GM19239 (cell line): ENCODE measurements at regions not wholly inside any gene's neighbourhood (a gene's known extent, or its start where the extent isn't known, plus 50 kb on each side); places are given as distances from the start of the nearest gene placed in this dataset.
"Not testable (repeated sequence)": the region's sequence is repeated elsewhere in the genome, so short reads cannot be mapped to it uniquely, and the experiment has no call there.

Experiments
- DNase-seq: peaks from one replicate; pipeline ENCODE4 v3.0.0; 2011; ENCODE audit warnings: low spot score; ENCODE audit not compliant: insufficient read length
- FAIRE-seq: peaks from 2 replicates; lab custom pipeline; 2011; peaks lifted over from hg19 to GRCh38; lab: Jason Lieb, UNC

DNA sequence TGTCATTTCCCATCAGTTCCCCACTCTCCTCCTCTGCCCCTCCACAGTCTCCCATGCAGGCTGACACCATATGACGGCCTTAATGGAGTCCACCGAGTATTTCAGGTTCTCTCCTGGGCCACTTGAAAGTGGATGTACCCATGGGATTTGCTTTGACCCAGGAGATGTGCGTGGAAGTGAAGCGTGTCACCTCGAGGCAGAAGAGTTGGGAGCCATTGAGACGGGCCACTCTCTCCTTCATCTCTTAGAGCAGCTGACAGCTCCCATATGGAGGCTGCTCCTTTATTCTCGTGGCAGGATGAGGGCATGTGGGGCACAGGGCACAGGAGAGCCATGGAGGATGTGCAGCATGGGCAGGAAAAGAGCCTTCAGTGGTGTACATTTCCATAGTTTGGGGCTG is 144.7 kb upstream of the CRYM start:
- FAIRE-seq, DNase-seq: not testable (repeated sequence)

DNA sequence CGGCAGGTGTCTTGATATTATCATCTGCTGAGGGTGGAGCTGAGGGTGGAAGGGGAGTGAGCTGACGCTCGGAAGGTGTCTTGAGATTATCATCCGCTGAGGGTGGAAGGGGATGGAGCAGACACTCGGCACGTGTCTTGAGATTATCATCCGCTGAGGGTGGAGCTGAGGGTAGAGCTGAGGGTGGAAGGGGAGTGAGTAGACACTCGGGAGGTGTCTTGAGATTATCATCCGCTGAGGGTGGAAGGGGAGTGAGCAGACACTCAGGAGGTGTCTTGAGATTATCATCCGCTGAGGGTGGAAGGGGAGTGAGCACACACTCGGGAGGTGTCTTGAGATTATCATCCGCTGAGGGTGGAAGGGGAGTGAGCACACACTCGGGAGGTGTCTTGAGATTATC is 126.6 kb upstream of the CRYM start:
- not testable (repeated sequence) for DNase-seq, FAIRE-seq

DNA sequence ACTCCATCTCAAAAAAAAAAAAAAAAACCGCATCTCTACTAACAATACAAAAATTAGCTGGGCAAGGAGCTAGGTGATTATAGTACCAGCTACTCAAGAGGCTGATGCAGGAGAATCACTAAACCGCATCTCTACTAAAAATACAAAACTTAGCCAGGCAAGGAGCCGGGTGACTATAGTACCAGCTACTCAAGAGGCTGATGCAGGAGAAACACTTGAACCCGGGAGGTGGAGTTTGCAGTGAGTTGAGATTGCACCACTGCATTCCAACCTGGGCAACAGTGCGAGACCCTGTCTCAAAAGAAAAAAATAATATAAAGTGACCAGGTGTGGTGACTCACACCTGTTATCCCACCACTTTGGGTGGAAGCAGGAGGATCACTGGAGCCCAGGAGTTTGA is 119.8 kb upstream of the CRYM start:
- FAIRE-seq, DNase-seq: not testable (repeated sequence)

DNA sequence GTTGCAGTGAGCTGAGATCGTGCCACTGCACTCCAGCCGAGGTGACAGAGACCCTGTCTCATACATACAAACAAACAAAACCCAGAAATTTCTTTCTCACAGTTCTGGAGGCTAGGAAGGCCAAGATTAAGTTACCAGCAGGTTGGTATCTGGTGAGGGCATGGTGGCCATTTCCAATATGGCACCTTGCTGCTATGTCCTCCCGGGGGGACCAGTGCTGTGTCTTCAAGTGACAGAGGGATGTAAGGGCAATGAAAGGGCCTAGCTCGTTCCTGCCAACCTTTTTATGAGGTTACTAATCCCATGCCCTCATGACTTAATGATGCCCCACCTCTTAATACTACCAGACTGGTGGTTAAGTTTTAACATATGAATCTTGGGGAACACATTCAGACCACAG is 118.5 kb upstream of the CRYM start:
- DNase-seq, FAIRE-seq: not testable (repeated sequence)

DNA sequence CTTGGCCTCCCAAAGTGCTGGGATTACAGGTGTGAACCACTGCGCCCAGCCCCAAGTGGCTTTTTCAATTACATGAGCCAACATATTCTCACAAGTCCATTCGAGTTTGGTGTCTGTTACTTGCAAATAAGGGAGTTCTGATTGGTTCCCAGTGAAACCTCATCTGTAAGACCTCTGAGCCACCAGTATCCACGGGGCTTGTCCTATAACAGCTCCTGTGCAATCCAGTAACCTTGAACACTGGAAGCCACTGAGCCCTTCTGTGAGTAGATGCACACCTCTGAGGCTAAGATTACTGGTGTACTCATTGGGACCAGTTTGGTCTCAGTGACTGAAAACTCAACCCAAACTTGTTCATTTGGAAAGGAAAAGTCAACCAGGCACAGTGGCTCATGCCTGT is 112.5 kb upstream of the CRYM start:
- FAIRE-seq, DNase-seq: not testable (repeated sequence)

DNA sequence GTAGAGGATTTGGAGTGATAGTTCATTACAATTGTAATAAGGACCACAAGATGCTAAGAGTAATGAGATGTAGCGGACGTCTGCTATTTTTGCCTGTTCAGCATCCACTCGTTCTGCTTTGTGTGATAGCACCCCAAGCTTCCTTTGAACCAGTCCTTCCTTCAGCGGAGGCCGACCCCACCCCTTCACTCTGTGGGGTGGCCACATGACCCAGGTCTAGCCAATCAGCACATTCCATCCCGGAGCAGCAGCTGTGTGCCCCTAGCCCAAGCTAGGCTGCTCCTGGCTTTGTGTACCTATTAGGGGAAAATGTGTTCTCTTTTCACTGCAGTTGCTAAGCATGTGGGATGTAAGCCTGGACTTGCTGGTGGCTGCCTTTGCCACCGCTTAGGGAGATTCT is 111.8 kb upstream of the CRYM start:
- FAIRE-seq, DNase-seq: not testable (repeated sequence)

DNA sequence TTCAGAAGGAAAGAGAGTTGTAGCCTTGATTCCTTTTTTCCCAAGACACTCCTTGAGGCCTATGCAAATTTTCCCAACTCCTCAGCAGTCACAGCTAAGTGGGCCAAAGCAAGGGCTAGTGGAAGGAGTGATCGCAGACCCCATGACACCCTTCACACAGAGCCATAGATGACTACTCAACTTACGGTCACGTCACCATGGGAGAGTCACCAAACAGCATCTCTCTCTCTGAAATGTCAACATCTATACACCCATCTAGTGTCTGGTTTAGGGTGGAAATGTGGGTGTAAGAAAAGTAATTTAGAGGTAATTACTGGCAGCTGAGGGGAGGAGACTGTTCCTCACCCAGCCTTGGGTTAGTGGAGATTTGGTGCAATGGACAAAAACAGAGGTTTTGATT is 109.7 kb upstream of the CRYM start:
- DNase-seq, FAIRE-seq: not testable (repeated sequence)

DNA sequence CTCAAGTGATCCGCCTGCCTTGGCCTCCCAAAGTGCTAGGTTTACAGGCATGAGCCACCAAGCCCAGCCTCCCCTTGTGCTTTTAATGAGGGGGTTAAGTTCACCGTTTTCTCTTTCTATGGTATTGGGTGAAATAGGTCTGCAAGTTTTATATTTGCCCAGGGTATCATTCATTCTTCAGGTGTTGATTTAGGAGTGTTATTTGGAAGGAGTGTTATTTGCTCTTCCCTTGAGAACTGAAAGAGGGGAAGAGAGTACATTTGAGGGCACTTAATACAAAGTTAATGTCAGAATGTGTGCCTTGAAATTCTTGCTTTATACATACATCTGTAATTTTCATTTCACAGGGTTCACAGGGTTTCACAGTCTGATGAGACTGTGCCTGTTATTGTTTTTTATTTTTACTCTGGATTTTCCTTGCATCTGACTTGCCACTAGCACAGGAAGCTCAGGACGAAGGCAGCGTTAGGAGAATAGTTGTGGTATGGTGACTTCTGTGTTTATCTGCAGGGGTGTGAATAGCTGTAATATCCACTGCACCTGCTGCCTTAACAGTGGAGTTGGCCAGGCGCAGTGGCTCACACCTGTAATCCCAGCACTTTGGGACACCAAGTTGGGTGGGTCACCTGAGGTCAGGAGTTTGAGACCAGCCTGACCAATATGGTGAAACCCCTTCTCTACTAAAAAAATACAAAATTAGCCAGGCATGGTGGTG is 108.3 kb upstream of the CRYM start:
- not testable (repeated sequence) for DNase-seq, FAIRE-seq

DNA sequence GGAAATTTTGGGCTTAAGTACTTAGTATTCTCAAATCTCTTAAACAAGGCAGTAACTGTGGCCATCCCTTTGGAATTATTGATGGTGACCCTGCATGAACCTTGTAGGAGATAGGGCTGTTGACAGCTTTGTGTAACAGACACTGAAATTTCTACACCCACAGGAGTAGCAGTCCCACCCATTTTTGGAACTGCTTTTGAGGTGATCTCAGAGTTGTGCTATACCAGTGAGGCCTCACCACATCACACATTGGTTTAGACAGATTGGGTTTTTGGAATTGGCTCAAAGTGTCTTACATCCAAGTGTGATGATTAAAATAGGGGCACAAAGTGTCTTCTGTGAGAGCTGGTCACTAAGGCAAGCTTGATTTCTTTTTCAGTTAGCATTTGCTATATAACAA is 105.6 kb upstream of the CRYM start:
- not testable (repeated sequence) for DNase-seq, FAIRE-seq

DNA sequence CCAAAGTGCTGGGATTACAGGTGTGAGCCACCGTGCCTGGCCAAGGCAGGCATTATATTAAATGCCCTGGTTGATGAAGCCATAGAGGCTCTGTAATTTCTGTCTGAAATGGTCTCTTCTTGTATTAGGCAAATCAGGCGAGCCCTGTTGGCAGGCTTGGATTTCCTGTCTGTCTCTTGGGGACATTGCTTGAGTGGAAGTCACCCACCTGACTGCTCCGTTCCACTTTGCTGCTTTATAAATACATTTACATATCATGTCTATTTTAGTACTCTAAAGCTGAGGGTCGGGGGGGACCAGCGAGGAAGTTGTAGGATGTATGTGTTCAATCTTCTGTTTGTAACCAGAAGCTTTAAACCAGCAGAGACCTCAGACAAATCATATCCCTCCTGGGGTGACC is 101.6 kb upstream of the CRYM start:
- peak; percentile 18 for FAIRE-seq
- not testable (repeated sequence) for DNase-seq

DNA sequence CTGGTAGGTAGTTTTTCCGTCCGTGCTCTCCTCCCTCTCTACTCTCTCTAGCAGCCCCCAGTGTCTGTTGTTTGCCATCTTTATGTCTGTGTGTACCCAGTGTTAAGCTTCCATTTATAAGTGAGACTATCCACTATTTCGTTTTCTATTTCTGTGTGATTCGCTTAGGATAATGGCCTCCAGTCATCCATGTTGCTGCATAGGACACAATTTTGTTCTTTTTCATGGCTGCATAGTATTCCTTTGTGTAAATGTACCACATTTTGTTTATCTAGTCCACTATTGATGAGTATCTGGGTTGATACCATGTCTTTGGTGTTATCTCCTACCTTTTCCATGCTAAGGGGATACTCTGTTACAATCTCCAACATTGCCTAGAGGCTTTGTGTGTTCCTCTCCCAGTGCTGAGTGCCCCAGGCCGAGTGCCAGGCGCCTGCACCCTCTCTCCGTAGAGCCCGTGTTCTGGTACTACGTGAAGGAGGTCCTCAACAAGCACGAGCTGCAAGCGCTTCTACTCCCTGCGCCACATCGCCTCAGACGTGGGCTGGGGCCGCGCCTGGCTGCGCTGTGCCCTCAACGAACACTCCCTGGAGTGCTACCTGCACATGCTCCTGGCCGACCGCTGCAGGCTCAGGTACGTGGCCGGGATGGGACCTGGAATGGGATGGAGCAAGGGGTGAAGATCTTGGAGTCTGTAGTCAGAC is 98.3 kb upstream of the CRYM start:
- DNase-seq, FAIRE-seq: not testable (repeated sequence)

DNA sequence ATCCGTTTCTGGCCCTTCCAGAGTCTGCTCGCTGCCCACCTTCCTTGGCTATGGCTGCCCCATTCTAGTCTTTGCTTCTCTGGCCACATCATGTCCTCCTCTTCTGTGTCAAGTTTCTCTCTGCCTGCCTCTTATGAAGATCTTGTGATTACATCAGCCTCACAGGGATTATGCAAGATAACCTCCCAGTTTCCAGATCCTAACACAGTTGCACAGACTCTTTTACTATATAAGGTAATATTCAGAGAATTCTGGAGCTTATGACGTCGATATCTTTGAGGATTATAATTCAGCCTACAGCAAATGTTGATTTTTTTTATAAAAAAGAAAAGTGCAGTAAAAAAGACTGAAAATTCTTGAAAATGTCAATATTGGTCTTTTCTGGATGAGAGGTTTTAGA is 97.2 kb upstream of the CRYM start:
- not testable (repeated sequence) for FAIRE-seq, DNase-seq

DNA sequence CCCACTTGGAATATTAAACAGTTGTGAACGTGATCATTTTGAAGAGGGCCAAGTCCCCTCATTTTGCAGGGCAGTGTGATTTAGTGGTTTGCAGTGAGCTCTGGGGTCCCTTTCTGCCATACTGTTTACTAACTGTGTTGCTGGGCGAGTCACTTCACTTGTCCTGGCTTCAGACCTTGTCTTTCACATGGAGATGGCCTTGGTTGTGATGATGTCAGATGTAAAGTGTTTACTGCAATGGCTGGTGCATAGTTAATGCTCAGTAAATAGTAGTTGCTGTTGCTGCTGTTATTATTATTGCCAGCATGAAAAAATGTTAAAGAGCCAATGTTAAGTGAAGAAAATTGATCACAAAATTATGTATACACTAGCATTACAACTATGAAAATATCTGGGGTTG is 95.4 kb upstream of the CRYM start:
- DNase-seq, FAIRE-seq: not testable (repeated sequence)

DNA sequence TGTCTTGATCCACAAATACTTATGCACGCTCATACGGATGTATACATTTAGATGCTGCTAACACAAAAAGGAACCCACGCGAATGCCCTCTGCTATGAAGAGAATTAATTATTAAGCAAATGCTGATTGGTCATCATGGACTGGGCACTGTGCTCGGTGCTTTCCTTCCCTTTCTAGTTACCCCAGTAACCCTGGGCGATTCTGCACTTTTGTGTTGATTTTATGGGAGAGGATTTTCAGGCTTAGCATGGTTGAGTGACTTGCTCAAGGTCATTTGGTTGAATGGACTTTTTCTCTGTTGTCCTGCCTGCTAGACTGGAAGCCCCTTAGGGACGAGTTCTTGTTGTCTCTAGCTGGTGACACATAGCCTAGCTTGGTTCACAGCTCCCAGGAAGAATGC is 94.8 kb upstream of the CRYM start:
- not testable (repeated sequence) for DNase-seq, FAIRE-seq

DNA sequence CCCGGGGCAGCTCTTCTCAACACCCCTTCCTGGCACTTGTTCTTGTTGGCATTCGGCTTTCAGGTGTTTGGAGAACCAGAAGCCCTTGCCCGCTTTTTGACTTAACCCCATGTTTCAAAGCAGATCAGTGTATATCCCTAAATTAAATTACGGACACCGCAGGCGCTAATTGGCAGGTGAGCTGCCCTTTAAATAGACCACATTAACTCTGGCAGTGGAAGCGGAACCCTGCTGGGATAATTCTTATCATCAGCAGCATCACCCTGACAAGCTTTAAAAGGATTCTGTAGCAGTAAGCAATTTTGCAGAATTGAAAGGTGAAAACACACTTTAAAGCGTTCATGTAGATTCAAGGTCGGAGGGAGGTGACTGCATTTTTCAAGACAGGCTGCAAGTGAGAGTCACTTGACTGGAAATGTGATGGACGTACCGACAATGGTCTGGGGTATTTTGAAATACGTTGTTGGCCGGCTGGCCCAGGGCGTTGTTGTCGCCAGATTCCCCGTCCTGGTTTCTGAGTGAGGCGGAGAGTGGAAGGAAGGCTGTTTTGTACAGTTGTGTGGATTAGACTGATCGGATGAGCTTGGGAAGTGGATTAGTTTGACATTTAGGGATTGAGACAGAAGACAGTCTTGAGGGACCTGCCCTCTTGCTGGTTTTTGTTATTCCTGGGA is 94.2 kb upstream of the CRYM start:
- not testable (repeated sequence) for FAIRE-seq, DNase-seq

DNA sequence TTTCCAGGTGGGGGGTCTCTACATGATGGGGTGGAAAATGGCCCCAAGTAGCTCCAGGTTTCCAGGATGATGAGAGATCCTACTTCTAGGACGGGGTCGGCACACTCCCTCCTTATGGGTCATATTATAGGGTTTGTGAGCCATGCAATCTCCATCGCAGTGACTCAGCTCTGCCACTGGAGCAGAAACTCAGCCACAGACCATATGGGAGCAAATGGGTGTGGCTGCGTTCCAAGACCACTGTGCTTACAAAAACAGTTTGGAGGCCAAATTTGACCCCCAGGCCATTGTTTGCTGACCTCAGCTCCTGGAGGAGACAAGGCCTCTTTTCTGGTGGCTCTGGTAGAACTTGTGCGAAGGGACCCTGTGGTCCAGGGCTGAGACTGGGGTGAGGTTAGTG is 92.7 kb upstream of the CRYM start:
- not testable (repeated sequence) for FAIRE-seq

DNA sequence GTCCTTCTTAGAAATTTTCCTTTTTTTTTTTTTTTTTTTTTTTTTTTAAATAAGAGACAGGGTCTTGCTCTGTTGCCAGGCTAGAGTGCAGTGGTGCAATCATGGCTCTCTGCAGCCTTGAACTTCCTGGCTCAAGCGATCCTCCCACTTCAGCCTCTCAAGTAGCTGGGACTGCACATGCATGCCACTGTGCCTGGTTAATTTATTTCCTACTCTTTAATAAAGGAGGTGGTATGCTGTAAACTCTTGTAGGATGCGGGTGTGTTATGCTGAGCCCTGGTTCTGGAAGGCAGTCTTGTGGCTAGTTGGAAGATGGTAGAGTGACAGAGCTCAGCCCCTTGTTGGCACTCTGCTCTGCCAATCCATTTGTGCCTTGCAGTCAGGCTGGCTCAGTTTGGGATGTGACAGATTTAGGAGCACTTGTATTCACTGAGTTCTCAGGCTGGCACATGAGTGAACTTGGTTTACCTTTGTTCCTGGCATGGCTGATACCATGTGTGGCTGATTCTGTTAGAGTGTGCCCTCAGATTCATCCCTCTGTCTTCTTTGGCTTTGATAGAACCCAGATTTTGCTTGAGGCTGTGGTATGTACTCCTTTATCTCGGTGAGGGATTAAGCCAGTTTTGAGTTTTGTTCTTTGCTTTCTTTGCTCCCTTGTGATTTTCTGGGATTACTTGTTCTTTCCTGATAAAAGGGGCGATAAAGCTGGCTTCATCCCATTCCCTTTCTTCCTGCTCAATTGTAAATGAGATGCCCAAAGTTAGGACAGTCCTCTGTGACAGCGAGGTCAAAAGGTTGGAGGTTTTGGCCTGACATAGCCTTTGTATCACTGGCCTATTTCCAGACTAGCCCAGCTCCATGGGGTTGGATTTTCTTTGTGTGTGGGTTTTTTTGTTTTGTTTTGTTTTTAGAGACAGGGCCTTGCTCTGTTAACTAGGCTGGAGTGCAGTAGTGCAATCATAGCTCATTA is 91.2 kb upstream of the CRYM start:
- not testable (repeated sequence) for FAIRE-seq, DNase-seq

More for the DNA sequence above, 92.7 kb upstream of the CRYM start:
- not testable (repeated sequence) for DNase-seq

DNA sequence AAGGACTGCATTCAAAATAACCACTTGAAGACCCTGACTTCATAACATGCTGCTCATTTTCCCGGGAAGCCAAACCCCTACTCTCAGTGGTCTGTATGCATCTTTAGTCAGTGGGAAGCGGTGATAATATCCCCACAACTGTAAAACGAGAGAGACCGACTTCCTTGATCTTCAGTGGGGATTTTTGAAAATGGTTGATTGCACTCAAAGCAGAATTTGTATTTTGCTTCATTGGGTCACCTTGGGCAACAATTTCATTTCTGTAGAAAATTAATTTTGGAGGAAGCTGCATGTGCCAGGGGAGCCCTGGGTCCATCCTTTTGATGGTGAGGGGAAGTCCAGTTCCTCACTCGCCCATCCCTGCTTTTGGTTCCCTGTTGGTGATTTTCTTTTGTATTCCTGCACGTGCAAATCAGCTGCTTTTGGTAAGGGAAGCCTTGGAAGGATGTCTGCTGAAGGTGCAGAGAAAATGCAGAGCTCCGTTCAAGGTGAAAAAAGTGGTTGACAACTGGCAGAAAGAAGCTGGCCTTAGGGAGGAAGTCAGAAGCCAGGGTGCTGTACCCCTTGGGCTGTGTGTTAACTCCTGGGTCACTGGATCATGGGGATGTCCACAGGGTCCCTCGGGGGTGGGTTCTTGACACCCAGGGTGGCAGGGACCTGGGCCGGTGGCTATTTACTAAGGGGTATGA is 89.8 kb upstream of the CRYM start:
- not testable (repeated sequence) for DNase-seq, FAIRE-seq

DNA sequence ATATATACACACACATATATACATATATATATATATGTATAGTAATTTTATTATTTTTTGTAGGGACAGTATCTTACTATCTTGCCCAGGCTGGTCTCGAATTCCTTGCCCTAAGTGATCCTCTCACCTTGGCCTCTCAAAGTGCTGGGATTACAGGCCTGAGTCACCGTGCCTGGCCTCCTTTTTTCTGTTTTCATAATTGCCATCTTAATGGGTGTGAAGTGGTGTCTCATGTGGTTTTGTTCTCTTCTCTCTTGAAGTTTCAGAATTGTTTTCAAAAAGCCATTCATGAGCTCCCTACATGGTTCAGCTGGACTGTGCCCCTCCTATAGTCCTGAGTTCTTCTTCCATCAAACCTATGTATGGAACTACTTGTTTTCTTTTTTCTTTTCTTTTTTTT is 88.9 kb upstream of the CRYM start:
- FAIRE-seq: peak; percentile 55
- DNase-seq: not testable (repeated sequence)
